Nephron (organoid): ENCODE measurements at regions not wholly inside any gene's neighbourhood (a gene's known extent, or its start where the extent isn't known, plus 50 kb on each side); places are given as distances from the start of the nearest gene placed in this dataset.
A peak's percentile ranks its signal among the peaks of the same experiment; 100 is the strongest.

Experiments used
- H3K27ac Mint-ChIP-seq, 3 experiments: 2 replicates each; pipeline ENCODE4 v1.8.0; 2020; ENCODE audit warnings: mixed read lengths in 3 of 3, mild to moderate bottlenecking in 2 of 3, moderate library complexity in 1 of 3
- H3K27me3 Mint-ChIP-seq: 2 replicates; pipeline ENCODE4 v1.8.0; 2021; ENCODE audit warnings: low read depth, mild to moderate bottlenecking, moderate library complexity, mixed read lengths
- H3K36me3 Mint-ChIP-seq: 2 replicates; pipeline ENCODE4 v1.8.0; 2020; ENCODE audit warnings: low read depth, mixed read lengths
- H3K4me1 Mint-ChIP-seq: 2 replicates; pipeline ENCODE4 v1.8.0; 2020; ENCODE audit warnings: mixed read lengths
- H3K4me3 Mint-ChIP-seq, 3 experiments: 2 replicates each; pipeline ENCODE4 v1.8.0; 2020; ENCODE audit warnings: mild to moderate bottlenecking in 3 of 3, mixed read lengths in 3 of 3, moderate library complexity in 2 of 3
- H3K9me3 Mint-ChIP-seq: 2 replicates; pipeline ENCODE4 v1.8.0; 2020; ENCODE audit warnings: mixed read lengths
- CTCF ChIP-seq, 3 experiments: fragments of 200-600 bp; sonication (generic); IDR thresholded peaks; one replicate each; pipeline ENCODE4 v1.5.0; 2021; ENCODE audit warnings: antibody characterized with exemption in 3 of 3; ENCODE audit not compliant: unreplicated experiment in 3 of 3

- no peak for TF ChIP-seq CTCF (IDR thresholded peaks at IDR 0.05; ENCODE audit: unreplicated experiment in 3 of 3)
- Mint-ChIP-seq H3K4me1 (peaks cover 22% of the 10 kb centered on the region), H3K4me3 (no peak overlapping the region), H3K27me3 (peaks cover 10% of the 10 kb centered on the region), H3K27ac (peak overlapping the region in 2 of 3 experiments; percentile 67 to 73), H3K36me3 (no peaks in the 10 kb centered on the region), H3K9me3 (no peaks in the 10 kb centered on the region)
Measured at GRCh38 chr9:107940616-107941595, 451.3 kb upstream of the KLF4 start.

GRCh38 chr9:107938801-107939386 lies 449.3 kb upstream of the KLF4 start:
- Mint-ChIP-seq H3K27ac (no peak overlapping the region), H3K4me1 (peaks cover 22% of the 10 kb centered on the region), H3K36me3 (no peaks in the 10 kb centered on the region), H3K4me3 (no peak overlapping the region), H3K9me3 (no peaks in the 10 kb centered on the region), H3K27me3 (peaks cover 14% of the 10 kb centered on the region)
- TF ChIP-seq CTCF (IDR thresholded peaks at IDR 0.05; ENCODE audit: unreplicated experiment in 3 of 3): no peak

GRCh38 chr9:107935931-107936330 lies 446.4 kb upstream of the KLF4 start:
- H3K4me3 Mint-ChIP-seq: no peak overlapping the region
- no peak overlapping the region for H3K27ac Mint-ChIP-seq
- TF ChIP-seq CTCF (IDR thresholded peaks at IDR 0.05; ENCODE audit: unreplicated experiment in 3 of 3): no peak
- no peaks in the 10 kb centered on the region for H3K36me3 Mint-ChIP-seq
- no peaks in the 10 kb centered on the region for H3K9me3 Mint-ChIP-seq
- peaks cover 18% of the 10 kb centered on the region for H3K4me1 Mint-ChIP-seq
- peaks cover 16% of the 10 kb centered on the region for H3K27me3 Mint-ChIP-seq

GRCh38 chr9:107933516-107933915 lies 443.9 kb upstream of the KLF4 start:
- Mint-ChIP-seq H3K9me3 (no peaks in the 10 kb centered on the region), H3K4me3 (no peak overlapping the region), H3K27ac (no peak overlapping the region), H3K36me3 (no peaks in the 10 kb centered on the region), H3K4me1 (peaks cover 5% of the 10 kb centered on the region), H3K27me3 (peaks cover 11% of the 10 kb centered on the region)
- no peak for TF ChIP-seq CTCF (IDR thresholded peaks at IDR 0.05; ENCODE audit: unreplicated experiment in 3 of 3)

- H3K9me3 Mint-ChIP-seq: no peaks in the 10 kb centered on the region
- H3K4me1 Mint-ChIP-seq: peaks cover 5% of the 10 kb centered on the region
- no peaks in the 10 kb centered on the region for H3K36me3 Mint-ChIP-seq
- H3K4me3 Mint-ChIP-seq: no peak overlapping the region
- H3K27ac Mint-ChIP-seq: peak overlapping the region in 1 of 3 experiments; percentile 16
- H3K27me3 Mint-ChIP-seq: peaks cover 11% of the 10 kb centered on the region
- no peak for TF ChIP-seq CTCF (IDR thresholded peaks at IDR 0.05; ENCODE audit: unreplicated experiment in 3 of 3)
Measured at GRCh38 chr9:107933097-107933496, 443.5 kb upstream of the KLF4 start.
